Left ventricle myocardium inferior (tissue), 1 donor: ENCODE measurements at regions not wholly inside any gene's neighbourhood (a gene's known extent, or its start where the extent isn't known, plus 50 kb on each side); places are given as distances from the start of the nearest gene placed in this dataset.

Experiments
- DNase-seq: peaks from one replicate; pipeline ENCODE4 v3.0.0-alpha.2; 2020
- H3K27ac ChIP-seq: fragments of 200-600 bp; replicated peaks from 2 replicates; pipeline ENCODE4 v1.8.0; 2021
- H3K27me3 ChIP-seq: fragments of 200-600 bp; 2 replicates; pipeline ENCODE4 v1.8.0; 2021; ENCODE audit warnings: low read depth
- H3K36me3 ChIP-seq: fragments of 200-600 bp; 2 replicates; pipeline ENCODE4 v1.8.0; 2021
- H3K4me1 ChIP-seq: fragments of 200-600 bp; 2 replicates; pipeline ENCODE4 v1.8.0; 2021
- H3K4me3 ChIP-seq: fragments of 200-600 bp; 2 replicates; pipeline ENCODE4 v1.8.0; 2021; ENCODE audit warnings: mild to moderate bottlenecking, moderate library complexity
- H3K9me3 ChIP-seq: fragments of 200-600 bp; replicated peaks from 2 replicates; pipeline ENCODE4 v1.8.0; 2021
- CTCF ChIP-seq: fragments of 200-600 bp; IDR thresholded peaks from 2 replicates; pipeline ENCODE4 v1.8.0; 2021; ENCODE audit warnings: antibody characterized with exemption, mild to moderate bottlenecking, borderline replicate concordance
- intact Hi-C: fragments of 100-400 bp; cut with micrococcal nuclease; formaldehyde crosslinking; loops from one replicate; pipeline ENCODE4 v1.11.0; 2022
- donor health status: DM: no; HTN: yes; CAD: no; lungs with severe emphysema.

GRCh38 chr9:134494905-134495304 is 146.7 kb upstream of the COL5A1 start:
- TF ChIP-seq CTCF: no peak
- Histone ChIP-seq H3K36me3 (no peaks in the 10 kb centered on the region), H3K27me3 (peaks cover 78% of the 10 kb centered on the region), H3K27ac (no peak overlapping the region), H3K4me3 (no peak overlapping the region), H3K4me1 (peaks cover 4% of the 10 kb centered on the region), H3K9me3 (no peaks in the 10 kb centered on the region)
- DNase-seq: no peak
- intact Hi-C loops: no loop called here

GRCh38 chr9:134495881-134496412 is 145.7 kb upstream of the COL5A1 start:
- no peaks in the 10 kb centered on the region for H3K36me3 ChIP-seq
- DNase-seq: no peak
- intact Hi-C loops: no loop called here
- peaks cover 78% of the 10 kb centered on the region for H3K27me3 ChIP-seq
- H3K4me1 ChIP-seq: peaks cover 4% of the 10 kb centered on the region
- no peak overlapping the region for H3K27ac ChIP-seq
- TF ChIP-seq CTCF: no peak
- no peak overlapping the region for H3K4me3 ChIP-seq
- no peaks in the 10 kb centered on the region for H3K9me3 ChIP-seq

GRCh38 chr9:134496413-134497282 is 145.0 kb upstream of the COL5A1 start:
- Histone ChIP-seq H3K9me3 (no peaks in the 10 kb centered on the region), H3K27ac (no peak overlapping the region), H3K27me3 (peaks cover 78% of the 10 kb centered on the region), H3K4me1 (peaks cover 4% of the 10 kb centered on the region), H3K4me3 (no peak overlapping the region), H3K36me3 (no peaks in the 10 kb centered on the region)
- intact Hi-C loops: no loop called here
- no peak for TF ChIP-seq CTCF
- no peak for DNase-seq

DNA sequence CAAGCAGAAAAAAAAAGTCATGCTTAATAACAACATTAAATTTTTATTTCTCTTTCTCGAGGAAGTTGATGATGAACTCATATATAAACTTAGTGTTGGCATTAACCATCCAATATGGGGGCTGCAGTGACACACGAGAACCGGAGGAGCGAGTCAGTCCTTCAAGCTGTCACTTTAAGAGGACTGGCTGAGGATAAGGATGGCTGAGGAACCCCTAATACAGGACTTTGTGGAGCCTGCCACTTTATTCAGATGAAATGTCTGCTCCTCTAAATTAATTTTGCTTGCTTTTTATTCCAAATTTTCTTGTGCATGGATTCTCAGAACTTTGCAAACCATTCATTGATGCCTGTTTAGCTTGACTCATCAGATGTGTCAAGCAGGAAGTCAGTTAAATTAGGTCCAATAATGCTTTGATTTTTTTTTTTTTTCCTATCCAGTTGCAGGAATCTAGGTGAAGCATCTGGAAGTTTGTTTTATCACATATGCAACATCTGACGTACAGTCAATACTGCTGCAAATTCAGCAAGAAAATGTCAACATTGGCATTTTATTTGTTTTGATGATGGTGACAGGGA is 144.2 kb upstream of the COL5A1 start:
- Histone ChIP-seq H3K4me3 (no peak overlapping the region), H3K9me3 (no peaks in the 10 kb centered on the region), H3K4me1 (peaks cover 5% of the 10 kb centered on the region), H3K27ac (no peak overlapping the region), H3K36me3 (no peaks in the 10 kb centered on the region), H3K27me3 (peaks cover 78% of the 10 kb centered on the region)
- no peak for TF ChIP-seq CTCF
- no peak for DNase-seq
- intact Hi-C loops: no loop called here

- peaks cover 78% of the 10 kb centered on the region for H3K27me3 ChIP-seq
- TF ChIP-seq CTCF: no peak
- no peak overlapping the region for H3K4me3 ChIP-seq
- no peaks in the 10 kb centered on the region for H3K36me3 ChIP-seq
- peaks cover 13% of the 10 kb centered on the region for H3K4me1 ChIP-seq
- intact Hi-C loops: no loop called here
- no peaks in the 10 kb centered on the region for H3K9me3 ChIP-seq
- H3K27ac ChIP-seq: no peak overlapping the region
- DNase-seq: no peak
These were observed 142.8 kb upstream of the COL5A1 start for GRCh38 chr9:134498814-134499166.
